Bronchial epithelial cell (primary cell): ENCODE measurements at regions not wholly inside any gene's neighbourhood (a gene's known extent, or its start where the extent isn't known, plus 50 kb on each side); places are given as distances from the start of the nearest gene placed in this dataset.

Source experiments
- DNase-seq: peaks from one replicate; pipeline ENCODE4 v3.0.0-alpha.2; 2010; ENCODE audit warnings: low read depth
- FAIRE-seq: peaks from 2 replicates; lab custom pipeline; 2011; peaks lifted over from hg19 to GRCh38; lab: Jason Lieb, UNC
- H3K27me3 ChIP-seq: 2 replicates; pipeline ENCODE4 v1.5.1; 2011; ENCODE audit warnings: low read length; ENCODE audit not compliant: control insufficient read depth, insufficient read depth
- H3K36me3 ChIP-seq: 2 replicates; pipeline ENCODE4 v1.5.1; 2011; ENCODE audit warnings: low read length; ENCODE audit not compliant: control insufficient read depth, insufficient read depth
- H3K4me3 ChIP-seq: 2 replicates; pipeline ENCODE4 v1.5.1; 2011; ENCODE audit warnings: mild to moderate bottlenecking, low read depth, low read length, control low read depth
- CTCF ChIP-seq: IDR thresholded peaks from 2 replicates; pipeline ENCODE4 v1.5.1; 2011; ENCODE audit warnings: mild to moderate bottlenecking, moderate library complexity, low read length, control low read depth, inconsistent platforms; ENCODE audit not compliant: insufficient read depth, severe bottlenecking

GRCh38 chr11:129282634-129283033, 90.5 kb upstream of the ARHGAP32 start:
- H3K4me3 ChIP-seq = no peak overlapping the region
- DNase-seq (no peak), FAIRE-seq (no peak)
- no peaks in the 10 kb centered on the region for H3K27me3 ChIP-seq
- TF ChIP-seq CTCF = no peak
- no peaks in the 10 kb centered on the region for H3K36me3 ChIP-seq

- no peak for DNase-seq
- Histone ChIP-seq H3K36me3 (no peaks in the 10 kb centered on the region), H3K27me3 (no peaks in the 10 kb centered on the region), H3K4me3 (no peak overlapping the region)
- FAIRE-seq = no peak
- no peak for TF ChIP-seq CTCF
These were observed 89.6 kb upstream of the ARHGAP32 start for GRCh38 chr11:129281471-129282415.

- H3K36me3 ChIP-seq = no peaks in the 10 kb centered on the region
- H3K4me3 ChIP-seq = peak overlapping the region; percentile 64
- no peaks in the 10 kb centered on the region for H3K27me3 ChIP-seq
- DNase-seq = peak; percentile 41
- no peak for FAIRE-seq
- no peak for TF ChIP-seq CTCF
These were observed 88.1 kb upstream of the ARHGAP32 start for GRCh38 chr11:129280027-129280811.

GRCh38 chr11:129279326-129280026, 87.4 kb upstream of the ARHGAP32 start:
- no peaks in the 10 kb centered on the region for H3K36me3 ChIP-seq
- peak overlapping the region; percentile 64 for H3K4me3 ChIP-seq
- no peak for FAIRE-seq
- DNase-seq = peak; percentile 21
- H3K27me3 ChIP-seq = no peaks in the 10 kb centered on the region
- no peak for TF ChIP-seq CTCF

- TF ChIP-seq CTCF = peak; percentile 13
- DNase-seq (no peak), FAIRE-seq (no peak)
- Histone ChIP-seq H3K36me3 (no peaks in the 10 kb centered on the region), H3K27me3 (no peaks in the 10 kb centered on the region), H3K4me3 (peak overlapping the region; percentile 64)
These were observed 86.6 kb upstream of the ARHGAP32 start for GRCh38 chr11:129278586-129279319.
